ENCODE measurements at regions not wholly inside any gene's neighbourhood (a gene's known extent, or its start where the extent isn't known, plus 50 kb on each side); places are given as distances from the start of the nearest gene placed in this dataset.

DNA sequence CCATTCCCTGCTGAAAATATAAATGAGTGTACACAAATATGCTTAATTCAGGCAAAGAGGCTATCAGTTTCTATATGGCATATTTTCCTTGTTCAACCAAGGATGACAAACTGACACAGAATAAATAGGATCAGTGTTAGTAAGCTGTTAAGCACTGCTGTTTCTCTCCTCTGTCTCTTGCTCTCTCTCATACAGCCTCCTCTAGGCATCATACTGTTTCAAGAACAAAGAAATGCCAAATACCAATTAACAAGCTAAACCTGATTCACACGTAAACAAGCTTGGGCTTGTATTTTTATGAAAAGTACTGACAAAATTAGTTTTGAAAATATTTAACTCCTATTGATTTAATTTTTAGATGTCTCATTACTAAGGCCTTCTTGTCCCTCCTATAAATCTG is 1027.2 kb upstream of the ACVR2A start:
- Mint-ChIP-seq H3K27me3 (ENCODE audit: low read depth) (no peaks in the 10 kb centered on the region), H3K27ac (no peak overlapping the region), H3K4me3 (no peak overlapping the region), H3K36me3 (ENCODE audit: low read depth) (no peaks in the 10 kb centered on the region), H3K4me1 (ENCODE audit: low read depth) (no peaks in the 10 kb centered on the region), H3K9me3 (no peaks in the 10 kb centered on the region)

DNA sequence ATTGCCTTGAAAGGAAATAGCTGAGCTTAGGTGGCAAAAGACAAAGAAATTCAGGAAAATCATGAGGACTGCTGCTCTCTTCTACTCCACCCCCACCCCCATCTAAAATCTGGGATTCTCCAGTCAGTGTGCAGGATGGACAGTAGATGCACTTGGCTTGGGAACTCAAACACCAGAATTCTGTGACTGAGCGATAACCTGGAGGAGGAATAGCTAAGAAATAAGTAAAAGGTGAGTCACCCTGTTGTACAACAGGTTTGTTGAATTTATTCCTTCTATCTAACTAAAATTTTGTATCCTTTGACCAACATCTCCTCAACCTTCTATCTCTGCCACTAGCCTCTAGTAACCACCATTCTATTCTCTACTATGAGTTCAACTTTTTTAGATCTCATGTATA is 1029.9 kb upstream of the ACVR2A start:
- Mint-ChIP-seq H3K27ac (no peak overlapping the region), H3K4me1 (ENCODE audit: low read depth) (no peaks in the 10 kb centered on the region), H3K4me3 (no peak overlapping the region), H3K36me3 (ENCODE audit: low read depth) (no peaks in the 10 kb centered on the region), H3K27me3 (ENCODE audit: low read depth) (no peaks in the 10 kb centered on the region), H3K9me3 (no peaks in the 10 kb centered on the region)

DNA sequence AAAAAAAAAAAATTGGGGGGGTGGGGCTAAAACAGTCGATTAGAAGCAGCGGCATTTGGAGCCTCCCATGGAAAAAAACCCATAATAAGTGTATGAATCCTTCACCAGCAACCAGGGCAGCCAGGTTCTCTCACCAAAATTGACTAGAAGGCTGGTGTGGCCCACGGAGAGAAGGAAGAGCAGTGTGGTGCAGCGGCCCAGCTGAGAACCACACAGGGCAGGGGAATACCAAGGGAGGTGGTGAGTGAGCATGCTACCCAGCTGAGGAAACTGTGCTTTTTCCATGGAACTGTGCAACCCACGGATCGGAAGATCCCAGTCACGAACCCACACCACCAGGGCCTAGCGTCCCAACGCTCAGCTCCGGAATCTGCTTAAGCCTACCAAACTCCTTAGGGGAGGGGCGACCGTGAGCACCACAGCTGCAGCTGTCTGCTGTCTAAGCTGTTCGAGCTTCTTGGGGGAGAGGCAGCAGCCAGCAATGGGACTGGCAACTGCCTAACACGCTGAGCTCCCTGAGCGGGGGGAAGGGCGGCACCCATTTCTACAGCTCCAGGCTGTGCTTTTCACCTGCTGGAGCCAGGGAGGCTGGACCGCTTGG is 1037.2 kb upstream of the ACVR2A start:
- H3K36me3 Mint-ChIP-seq (ENCODE audit: low read depth), result no peaks in the 10 kb centered on the region

DNA sequence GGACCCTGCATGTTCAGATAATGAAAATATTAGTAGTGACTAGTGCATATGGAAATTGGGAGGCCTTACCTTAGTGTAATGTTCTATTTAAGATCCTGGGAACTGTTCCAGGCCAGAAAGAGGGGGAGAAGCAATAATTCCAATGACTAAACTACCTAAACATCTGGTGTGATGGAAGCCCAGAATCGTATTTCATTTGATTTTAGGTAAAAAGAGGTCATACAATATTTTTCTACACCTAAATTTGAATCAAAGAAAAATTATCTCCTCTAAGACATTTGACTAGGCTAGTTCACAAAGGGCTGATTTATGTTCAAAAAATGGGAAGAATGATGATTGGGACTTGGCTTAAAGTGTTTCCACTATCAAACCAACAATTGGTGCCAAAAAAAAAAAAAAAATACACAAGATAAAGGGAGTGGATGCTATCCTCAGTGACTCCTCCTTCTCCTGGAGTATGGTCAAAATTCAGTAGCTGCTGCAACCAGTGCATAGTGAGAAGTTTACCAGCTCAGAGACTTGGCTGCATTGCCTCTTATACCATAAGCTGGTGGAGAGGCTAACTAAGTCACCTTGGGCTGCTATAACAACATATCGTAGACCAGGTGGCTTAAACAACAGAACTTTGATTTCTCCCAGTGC is 1038.3 kb upstream of the ACVR2A start:
- H3K27ac Mint-ChIP-seq, result no peak overlapping the region
- no peaks in the 10 kb centered on the region for H3K36me3 Mint-ChIP-seq (ENCODE audit: low read depth)
- H3K27me3 Mint-ChIP-seq (ENCODE audit: low read depth), result no peaks in the 10 kb centered on the region
- no peak overlapping the region for H3K4me3 Mint-ChIP-seq
- H3K9me3 Mint-ChIP-seq, result peaks cover 9% of the 10 kb centered on the region
- peaks cover 4% of the 10 kb centered on the region for H3K4me1 Mint-ChIP-seq (ENCODE audit: low read depth)

More for the DNA sequence above, 1037.2 kb upstream of the ACVR2A start:
- Mint-ChIP-seq H3K4me3 (no peak overlapping the region), H3K4me1 (ENCODE audit: low read depth) (peaks cover 4% of the 10 kb centered on the region), H3K27me3 (ENCODE audit: low read depth) (no peaks in the 10 kb centered on the region), H3K27ac (no peak overlapping the region), H3K9me3 (peaks cover 9% of the 10 kb centered on the region)

DNA sequence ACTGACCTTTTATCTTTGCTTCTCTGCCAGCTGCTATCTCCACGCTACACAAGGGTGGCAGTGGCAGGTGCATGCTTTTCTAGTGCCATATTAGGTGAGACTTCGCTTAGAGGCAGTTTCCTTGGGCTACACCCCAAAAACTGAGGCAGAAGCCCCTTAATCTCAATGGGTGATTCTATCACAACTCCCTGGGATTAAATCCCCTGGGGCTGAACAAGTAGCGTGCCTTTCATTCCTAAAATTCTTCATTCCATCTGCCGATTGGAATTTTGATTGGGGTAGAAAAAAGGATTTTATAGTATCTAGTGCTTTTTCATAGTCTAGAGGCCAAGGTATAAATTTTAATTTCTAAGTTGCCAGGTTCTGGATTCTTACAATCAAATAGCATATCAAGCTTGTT is 1040.5 kb upstream of the ACVR2A start:
- peaks cover 4% of the 10 kb centered on the region for H3K4me1 Mint-ChIP-seq (ENCODE audit: low read depth)
- no peak overlapping the region for H3K27ac Mint-ChIP-seq
- H3K36me3 Mint-ChIP-seq (ENCODE audit: low read depth), result no peaks in the 10 kb centered on the region
- H3K9me3 Mint-ChIP-seq, result peaks cover 8% of the 10 kb centered on the region
- H3K27me3 Mint-ChIP-seq (ENCODE audit: low read depth), result no peaks in the 10 kb centered on the region
- H3K4me3 Mint-ChIP-seq, result no peak overlapping the region

DNA sequence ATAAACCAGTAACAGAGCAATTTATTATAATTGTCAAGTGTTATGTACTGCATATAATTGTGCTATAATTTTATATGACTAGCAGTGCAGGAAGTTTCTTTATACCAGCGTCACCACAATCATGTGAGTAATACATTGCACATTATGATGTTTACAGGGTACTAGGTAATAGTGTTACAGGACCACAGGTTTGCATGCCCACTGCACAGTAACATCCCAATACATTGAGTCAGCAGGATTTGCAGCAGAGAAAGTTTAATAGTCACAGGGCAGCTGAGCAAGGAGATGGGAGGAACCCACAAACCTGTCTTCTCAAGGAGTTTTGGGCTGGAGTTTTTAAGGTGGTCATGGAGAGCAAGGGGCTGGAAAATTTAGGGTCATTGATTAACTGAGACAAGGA is 1042.9 kb upstream of the ACVR2A start:
- Mint-ChIP-seq H3K27ac (no peak overlapping the region), H3K27me3 (ENCODE audit: low read depth) (no peaks in the 10 kb centered on the region), H3K9me3 (peaks cover 4% of the 10 kb centered on the region), H3K36me3 (ENCODE audit: low read depth) (no peaks in the 10 kb centered on the region), H3K4me3 (no peak overlapping the region), H3K4me1 (ENCODE audit: low read depth) (peaks cover 4% of the 10 kb centered on the region)

DNA sequence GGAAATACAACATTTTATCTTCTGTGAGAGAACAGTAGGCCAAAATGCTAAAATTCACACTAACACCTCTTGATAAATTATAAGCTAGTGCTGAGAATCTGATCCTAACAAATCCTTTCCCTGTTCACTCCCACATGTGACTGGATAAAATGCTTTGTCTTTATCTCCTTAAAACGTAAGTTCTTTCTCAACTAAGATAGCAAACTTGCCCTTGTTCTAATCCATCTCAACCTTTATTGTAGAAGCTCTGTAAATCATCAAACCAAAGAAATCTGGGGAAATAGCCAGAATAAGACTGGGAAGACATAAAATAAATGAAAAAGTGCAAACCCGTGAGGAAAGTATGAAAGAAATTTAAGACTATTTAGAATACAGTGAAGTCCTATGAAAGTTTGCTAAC is 1058.4 kb upstream of the ACVR2A start:
- Mint-ChIP-seq H3K9me3 (peaks cover 7% of the 10 kb centered on the region), H3K4me1 (ENCODE audit: low read depth) (no peaks in the 10 kb centered on the region), H3K27ac (no peak overlapping the region), H3K4me3 (no peak overlapping the region), H3K36me3 (ENCODE audit: low read depth) (no peaks in the 10 kb centered on the region), H3K27me3 (ENCODE audit: low read depth) (no peaks in the 10 kb centered on the region)

DNA sequence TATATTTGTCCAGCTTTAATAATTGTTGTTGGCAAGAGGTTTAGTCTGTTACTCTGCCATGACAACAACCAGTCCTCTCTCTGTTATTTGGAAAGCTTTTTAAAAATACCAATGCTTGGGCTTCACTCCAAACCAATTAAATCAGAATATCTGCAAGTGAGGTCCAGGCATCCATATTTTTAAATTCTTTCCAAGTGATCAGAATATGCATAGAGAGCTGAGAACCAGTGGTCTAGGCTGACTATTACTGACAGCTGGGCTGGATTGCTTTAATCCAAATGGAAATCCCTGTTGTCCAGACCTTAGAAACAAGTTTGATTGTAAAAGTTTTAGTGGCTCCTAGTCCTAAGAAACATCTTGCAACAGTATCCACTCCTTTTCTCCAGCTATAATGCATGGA is 1059.7 kb upstream of the ACVR2A start:
- Mint-ChIP-seq H3K4me1 (ENCODE audit: low read depth) (no peaks in the 10 kb centered on the region), H3K9me3 (peaks cover 9% of the 10 kb centered on the region), H3K27me3 (ENCODE audit: low read depth) (no peaks in the 10 kb centered on the region), H3K4me3 (no peak overlapping the region), H3K36me3 (ENCODE audit: low read depth) (no peaks in the 10 kb centered on the region), H3K27ac (no peak overlapping the region)

DNA sequence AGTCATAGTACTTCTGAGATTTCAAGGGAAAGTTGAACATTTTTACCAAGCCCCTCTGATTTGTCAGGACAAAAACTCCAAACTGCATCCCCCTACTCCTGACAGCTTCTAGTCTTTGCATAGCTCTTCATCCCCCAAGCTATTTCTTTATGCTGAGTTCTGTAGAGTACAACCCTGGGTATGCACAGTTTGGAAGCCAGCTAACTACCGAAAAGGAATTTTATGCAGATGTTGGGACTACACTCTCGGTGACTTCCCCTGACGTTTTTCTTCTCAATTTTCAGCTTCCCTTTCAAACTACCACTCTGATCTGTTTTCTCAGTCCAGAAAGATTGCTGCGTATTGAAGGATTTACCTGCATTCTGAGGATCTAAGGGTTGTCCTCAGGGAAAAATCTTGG is 1060.2 kb upstream of the ACVR2A start:
- no peaks in the 10 kb centered on the region for H3K36me3 Mint-ChIP-seq (ENCODE audit: low read depth)
- no peaks in the 10 kb centered on the region for H3K4me1 Mint-ChIP-seq (ENCODE audit: low read depth)
- no peaks in the 10 kb centered on the region for H3K27me3 Mint-ChIP-seq (ENCODE audit: low read depth)
- H3K4me3 Mint-ChIP-seq, result no peak overlapping the region
- no peak overlapping the region for H3K27ac Mint-ChIP-seq
- H3K9me3 Mint-ChIP-seq, result peaks cover 13% of the 10 kb centered on the region

DNA sequence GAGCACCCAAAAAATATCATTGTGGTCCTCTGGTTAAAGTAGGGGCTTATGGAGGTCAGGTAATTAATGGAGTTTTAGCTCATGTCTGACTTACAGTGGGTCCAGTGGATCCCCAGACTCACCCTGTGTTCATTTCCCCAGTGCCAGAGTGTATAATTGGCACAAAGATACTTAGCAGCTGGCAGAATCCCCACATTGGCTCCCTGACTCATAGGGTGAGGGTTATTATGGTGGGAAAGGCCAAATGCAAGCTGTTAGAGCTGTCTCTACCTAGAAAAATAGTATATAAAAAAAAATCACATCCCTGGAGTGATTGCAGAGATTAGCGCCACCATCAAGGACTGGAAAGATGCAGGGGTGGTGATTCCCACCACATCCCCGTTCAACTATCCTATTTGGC is 1067.6 kb upstream of the ACVR2A start:
- Mint-ChIP-seq H3K9me3 (peaks cover 8% of the 10 kb centered on the region), H3K36me3 (ENCODE audit: low read depth) (no peaks in the 10 kb centered on the region), H3K4me3 (no peak overlapping the region), H3K27ac (no peak overlapping the region), H3K27me3 (ENCODE audit: low read depth) (no peaks in the 10 kb centered on the region), H3K4me1 (ENCODE audit: low read depth) (no peaks in the 10 kb centered on the region)

DNA sequence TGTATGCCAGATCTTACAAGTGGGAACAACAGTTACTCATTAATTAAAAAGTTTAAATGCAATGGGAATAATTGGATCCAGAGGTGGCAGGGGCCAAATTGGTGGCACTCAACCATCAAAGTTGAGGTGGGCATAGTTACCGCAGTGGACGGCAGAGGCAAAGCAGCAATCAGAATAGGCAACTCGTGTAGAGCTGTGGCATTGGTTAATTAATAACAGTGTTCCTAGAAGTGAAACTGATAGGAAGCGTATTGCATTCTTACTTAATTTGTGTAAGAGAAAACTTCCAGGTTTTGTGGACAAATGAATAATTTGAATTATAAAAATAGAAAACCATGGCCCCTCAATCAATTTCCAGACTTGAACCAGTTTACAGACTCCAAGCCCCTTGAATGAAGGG is 1068.2 kb upstream of the ACVR2A start:
- Mint-ChIP-seq H3K36me3 (ENCODE audit: low read depth) (no peaks in the 10 kb centered on the region), H3K4me3 (no peak overlapping the region), H3K4me1 (ENCODE audit: low read depth) (no peaks in the 10 kb centered on the region)

DNA sequence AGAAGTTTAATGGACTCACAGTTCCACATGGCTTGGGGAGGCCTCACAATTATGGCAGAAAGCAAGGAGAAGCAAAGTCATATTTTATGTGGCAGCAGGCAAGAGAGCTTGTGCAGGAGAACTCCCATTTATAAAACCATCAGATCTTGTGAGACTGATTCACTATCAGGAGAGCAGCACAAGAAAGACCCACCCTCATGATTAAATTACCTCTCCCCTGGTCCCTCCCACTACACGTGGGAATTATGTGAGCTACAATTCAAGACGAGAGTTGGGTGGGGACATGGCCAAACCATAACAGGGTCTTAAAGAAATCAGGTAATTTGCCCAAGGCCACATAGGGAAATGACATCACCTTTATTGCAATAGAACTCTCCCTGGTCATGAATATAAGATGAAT is 1073.3 kb upstream of the ACVR2A start:
- no peak overlapping the region for H3K27ac Mint-ChIP-seq
- H3K4me3 Mint-ChIP-seq, result no peak overlapping the region

More for the DNA sequence above, 1068.2 kb upstream of the ACVR2A start:
- Mint-ChIP-seq H3K27me3 (ENCODE audit: low read depth) (no peaks in the 10 kb centered on the region), H3K9me3 (peaks cover 5% of the 10 kb centered on the region), H3K27ac (no peak overlapping the region)

DNA sequence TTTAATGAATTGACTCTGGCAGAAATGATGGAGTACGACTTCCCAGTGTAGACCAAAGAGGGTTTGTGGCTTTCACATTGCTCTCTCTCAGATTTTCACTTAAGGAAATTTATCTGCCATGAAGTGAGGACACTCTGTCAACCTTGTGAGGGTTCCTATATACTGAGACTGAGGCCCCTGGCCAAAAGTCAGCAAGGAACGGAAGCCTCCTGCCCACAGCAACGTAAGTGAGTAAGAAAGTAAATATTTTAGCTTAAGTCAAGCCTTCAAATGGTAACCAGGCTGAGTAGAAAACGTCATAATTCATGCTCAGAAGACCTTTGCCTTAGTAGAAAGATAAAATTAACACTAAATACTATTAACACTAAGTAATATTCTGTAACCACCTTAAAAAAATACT is 1080.5 kb upstream of the ACVR2A start:
- Mint-ChIP-seq H3K9me3 (no peaks in the 10 kb centered on the region), H3K27ac (no peak overlapping the region), H3K36me3 (ENCODE audit: low read depth) (no peaks in the 10 kb centered on the region), H3K4me3 (no peak overlapping the region), H3K4me1 (ENCODE audit: low read depth) (no peaks in the 10 kb centered on the region), H3K27me3 (ENCODE audit: low read depth) (no peaks in the 10 kb centered on the region)

More for the DNA sequence above, 1073.3 kb upstream of the ACVR2A start:
- H3K4me1 Mint-ChIP-seq (ENCODE audit: low read depth), result no peaks in the 10 kb centered on the region
- no peaks in the 10 kb centered on the region for H3K9me3 Mint-ChIP-seq
- H3K27me3 Mint-ChIP-seq (ENCODE audit: low read depth), result no peaks in the 10 kb centered on the region
- no peaks in the 10 kb centered on the region for H3K36me3 Mint-ChIP-seq (ENCODE audit: low read depth)

DNA sequence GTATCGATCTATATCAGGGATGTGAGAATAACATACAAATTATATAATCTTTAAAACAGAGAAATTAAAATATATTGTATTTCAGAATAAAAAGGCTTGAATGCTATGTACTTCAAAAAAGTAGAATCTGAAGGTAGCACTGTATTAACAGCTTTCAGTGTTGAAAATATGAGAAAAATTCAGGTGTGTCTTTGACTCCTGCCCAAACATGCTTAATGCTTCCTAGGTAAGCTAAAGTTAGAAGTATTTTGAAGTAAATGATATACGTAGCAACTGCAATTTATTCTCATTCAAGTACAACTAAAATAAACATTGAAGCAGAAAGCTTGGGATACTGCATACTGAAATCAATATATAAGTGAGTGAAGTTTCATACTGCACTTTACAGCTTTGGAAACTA is 1082.0 kb upstream of the ACVR2A start:
- H3K9me3 Mint-ChIP-seq, result no peaks in the 10 kb centered on the region
- no peak overlapping the region for H3K27ac Mint-ChIP-seq
- H3K4me1 Mint-ChIP-seq (ENCODE audit: low read depth), result no peaks in the 10 kb centered on the region
- H3K36me3 Mint-ChIP-seq (ENCODE audit: low read depth), result no peaks in the 10 kb centered on the region
- no peaks in the 10 kb centered on the region for H3K27me3 Mint-ChIP-seq (ENCODE audit: low read depth)
- H3K4me3 Mint-ChIP-seq, result no peak overlapping the region

DNA sequence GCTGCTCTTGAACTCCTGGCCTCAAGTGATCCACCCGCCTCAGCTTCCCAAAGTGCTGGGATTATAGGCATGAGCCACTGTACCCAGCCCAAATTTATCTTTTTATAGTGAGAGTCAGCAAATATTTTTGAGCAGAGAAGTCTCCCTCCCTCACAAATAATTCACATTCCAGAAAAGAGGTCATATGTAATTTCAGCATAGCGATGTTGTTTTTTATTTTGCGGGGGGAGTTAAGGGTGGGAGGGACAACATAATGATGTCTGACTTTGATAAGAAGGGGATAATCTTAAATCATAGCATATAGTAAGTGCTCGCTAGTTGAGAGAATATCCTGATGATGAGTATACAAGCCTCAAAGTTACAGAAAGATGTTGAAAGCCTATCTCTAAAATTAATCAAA is 1090.2 kb upstream of the ACVR2A start:
- Mint-ChIP-seq H3K4me3 (no peak overlapping the region), H3K36me3 (ENCODE audit: low read depth) (no peaks in the 10 kb centered on the region), H3K9me3 (no peaks in the 10 kb centered on the region), H3K27ac (no peak overlapping the region), H3K4me1 (ENCODE audit: low read depth) (no peaks in the 10 kb centered on the region), H3K27me3 (ENCODE audit: low read depth) (no peaks in the 10 kb centered on the region)

DNA sequence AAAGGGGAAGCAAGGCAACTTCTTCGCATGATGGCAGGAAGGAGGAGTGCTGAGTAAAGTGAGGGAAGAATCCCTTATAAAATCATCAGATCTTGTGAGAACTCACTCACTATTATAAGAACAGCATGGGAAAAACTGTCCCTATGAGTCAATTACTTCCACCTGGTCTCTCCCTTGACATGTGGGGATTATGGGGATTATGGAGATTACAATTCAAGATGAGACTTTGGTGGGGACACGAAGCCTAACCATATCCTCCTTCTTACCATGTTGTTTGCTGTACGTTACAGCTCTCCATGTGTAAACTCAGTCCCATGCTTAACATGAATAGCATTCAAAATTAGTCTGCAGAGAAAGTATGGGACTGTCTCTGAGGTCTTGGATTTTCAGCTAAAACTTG is 1096.8 kb upstream of the ACVR2A start:
- no peaks in the 10 kb centered on the region for H3K4me1 Mint-ChIP-seq (ENCODE audit: low read depth)

More for the DNA sequence above, 1096.8 kb upstream of the ACVR2A start:
- Mint-ChIP-seq H3K9me3 (no peaks in the 10 kb centered on the region), H3K27ac (no peak overlapping the region), H3K36me3 (ENCODE audit: low read depth) (no peaks in the 10 kb centered on the region), H3K4me3 (no peak overlapping the region), H3K27me3 (ENCODE audit: low read depth) (no peaks in the 10 kb centered on the region)

Data from T-helper 1 cell treated with Interleukin-12 subunit alpha and Interleukin-12 subunit beta and Interleukin-4 antibody, amounts not matched to agents 30 μg/mL and 1 μg/mL, for 36 hours (primary cell).